GM18868 (cell line): ENCODE measurements at regions not wholly inside any gene's neighbourhood (a gene's known extent, or its start where the extent isn't known, plus 50 kb on each side); places are given as distances from the start of the nearest gene placed in this dataset.

Source experiments
- ATAC-seq: cut with Tn5 transposase; IDR thresholded peaks from one replicate; pipeline ENCODE4 v1.9.1; 2021; ENCODE audit warnings: mild to moderate bottlenecking, moderate library complexity; ENCODE audit not compliant: unreplicated experiment

DNA sequence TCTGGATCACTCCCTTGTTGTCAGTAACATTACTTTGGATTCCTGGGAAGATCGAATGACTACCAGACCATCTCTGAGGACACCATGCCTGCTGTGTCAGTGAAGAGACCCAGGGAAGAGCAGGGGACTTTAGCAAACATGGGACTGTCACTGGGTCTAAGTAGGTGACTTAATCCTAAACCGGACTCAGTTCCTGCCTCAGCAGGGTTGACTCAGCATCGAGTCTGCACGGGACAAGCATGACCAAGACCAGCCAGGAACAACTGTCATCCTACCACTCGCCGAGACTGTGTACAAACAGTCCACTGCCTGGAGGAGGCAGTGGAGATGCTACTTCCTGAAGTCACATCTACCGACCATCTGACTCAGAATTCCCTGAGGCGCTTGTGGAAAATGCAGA is 53.2 kb upstream of the RAB4A start:
- no peak for ATAC-seq

DNA sequence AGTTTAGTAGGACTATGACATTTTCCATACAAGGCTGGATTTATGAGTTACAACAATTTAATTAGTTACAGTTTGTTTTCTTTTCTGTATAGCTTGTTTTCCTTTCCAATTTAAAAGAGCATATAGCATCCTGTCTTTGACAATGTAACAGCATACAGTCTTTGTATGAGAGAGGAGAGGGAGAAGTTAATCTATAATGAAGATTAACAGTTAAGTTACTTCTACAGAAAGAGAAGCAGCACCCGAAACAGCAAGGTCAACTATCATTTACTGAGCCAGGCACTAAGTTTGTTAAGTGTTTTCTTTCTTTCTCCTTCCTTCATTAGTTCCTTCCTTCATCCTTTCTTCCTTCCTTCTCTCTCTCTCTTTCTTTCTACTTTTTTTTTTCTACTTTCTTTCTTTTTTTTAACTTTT is 52.3 kb upstream of the RAB4A start:
- no peak for ATAC-seq

DNA sequence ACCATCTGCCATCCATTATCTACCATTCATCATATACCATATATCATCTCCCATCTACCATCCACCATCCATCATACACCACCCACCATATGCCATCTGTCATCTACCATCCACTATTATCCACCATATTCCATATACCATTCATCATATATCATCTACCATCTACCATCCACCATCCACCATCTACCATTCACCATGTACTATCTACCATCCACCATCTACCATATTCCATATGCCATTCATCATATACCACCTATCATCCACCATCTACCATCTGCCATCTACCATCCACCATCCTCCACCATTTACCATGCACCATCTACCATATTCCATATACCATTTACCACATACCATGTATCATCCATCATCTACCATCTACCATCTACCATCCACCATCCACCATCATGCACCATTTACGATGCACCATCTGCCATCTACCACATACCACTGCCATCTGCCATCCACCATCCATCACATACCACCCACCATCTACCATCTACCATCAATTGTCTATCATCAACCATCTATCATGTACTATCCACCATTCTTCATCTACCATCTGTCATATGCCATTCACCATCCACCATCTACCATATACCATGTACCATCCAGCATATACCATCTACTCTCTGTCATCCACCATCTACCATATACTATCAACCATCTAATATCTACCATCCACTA is 50.6 kb upstream of the RAB4A start:
- no peak for ATAC-seq

DNA sequence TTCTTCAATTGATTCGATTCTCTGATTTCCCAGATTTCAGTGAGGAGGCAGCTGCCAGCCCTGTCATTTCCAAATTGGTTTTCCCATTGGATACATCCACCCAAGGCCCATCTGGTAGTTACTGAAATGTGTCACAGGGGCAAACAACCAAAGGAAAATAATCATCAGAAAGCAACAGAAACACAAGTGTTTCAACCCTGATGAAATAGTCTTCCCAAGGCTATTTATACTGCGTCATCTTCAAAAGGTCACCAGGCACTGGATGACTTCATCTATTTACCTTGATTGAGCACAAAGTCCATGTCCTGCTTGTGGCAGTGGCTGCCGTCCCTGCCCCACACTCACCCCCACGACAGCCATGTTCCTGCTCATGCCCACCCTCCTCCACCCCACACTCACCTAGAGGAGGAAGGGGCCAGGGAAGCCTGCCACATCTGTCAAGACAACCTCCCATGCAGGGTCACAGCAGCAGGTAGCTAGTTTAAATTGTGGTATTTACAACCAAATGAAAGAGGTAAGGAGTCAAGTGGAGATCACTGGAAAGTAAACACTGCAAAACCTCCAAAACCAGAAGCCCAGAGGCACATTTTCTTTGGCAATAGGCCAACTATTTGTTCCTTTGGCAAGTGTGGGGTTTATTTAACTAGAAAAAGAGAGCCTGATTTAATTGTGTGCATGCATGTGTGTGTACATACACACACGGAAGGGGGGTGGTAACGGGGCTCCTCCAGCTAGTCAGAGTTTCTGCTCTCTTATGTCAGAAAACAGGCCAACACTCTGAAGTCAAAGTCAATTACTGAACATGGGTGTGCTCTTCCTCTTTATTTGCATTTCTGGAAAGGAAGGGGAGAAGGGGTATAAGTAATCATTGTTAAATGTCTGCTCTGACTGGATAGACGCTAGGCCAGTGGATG is 49.5 kb upstream of the RAB4A start:
- no peak for ATAC-seq
